ENCODE measurements at regions not wholly inside any gene's neighbourhood (a gene's known extent, or its start where the extent isn't known, plus 50 kb on each side); places are given as distances from the start of the nearest gene placed in this dataset.

- TF ChIP-seq, protein P1, sequence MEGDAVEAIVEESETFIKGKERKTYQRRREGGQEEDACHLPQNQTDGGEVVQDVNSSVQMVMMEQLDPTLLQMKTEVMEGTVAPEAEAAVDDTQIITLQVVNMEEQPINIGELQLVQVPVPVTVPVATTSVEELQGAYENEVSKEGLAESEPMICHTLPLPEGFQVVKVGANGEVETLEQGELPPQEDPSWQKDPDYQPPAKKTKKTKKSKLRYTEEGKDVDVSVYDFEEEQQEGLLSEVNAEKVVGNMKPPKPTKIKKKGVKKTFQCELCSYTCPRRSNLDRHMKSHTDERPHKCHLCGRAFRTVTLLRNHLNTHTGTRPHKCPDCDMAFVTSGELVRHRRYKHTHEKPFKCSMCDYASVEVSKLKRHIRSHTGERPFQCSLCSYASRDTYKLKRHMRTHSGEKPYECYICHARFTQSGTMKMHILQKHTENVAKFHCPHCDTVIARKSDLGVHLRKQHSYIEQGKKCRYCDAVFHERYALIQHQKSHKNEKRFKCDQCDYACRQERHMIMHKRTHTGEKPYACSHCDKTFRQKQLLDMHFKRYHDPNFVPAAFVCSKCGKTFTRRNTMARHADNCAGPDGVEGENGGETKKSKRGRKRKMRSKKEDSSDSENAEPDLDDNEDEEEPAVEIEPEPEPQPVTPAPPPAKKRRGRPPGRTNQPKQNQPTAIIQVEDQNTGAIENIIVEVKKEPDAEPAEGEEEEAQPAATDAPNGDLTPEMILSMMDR (conservative IDR thresholded peaks at IDR 0.05; ENCODE audit: low read depth, low read length) = no peak
- TF ChIP-seq EZH2phosphoT487 (IDR thresholded peaks at IDR 0.05; ENCODE audit: borderline replicate concordance, low read length) = no peak
These were observed 101.1 kb upstream of the TAB2 start for GRCh38 chr6:149216459-149216858.
